SU-DHL-6 (cell line): ENCODE measurements at regions not wholly inside any gene's neighbourhood (a gene's known extent, or its start where the extent isn't known, plus 50 kb on each side); places are given as distances from the start of the nearest gene placed in this dataset.

ENCODE experiments used
- CTCF ChIP-seq: fragments of 200-600 bp; sonication (generic); IDR thresholded peaks from one replicate; pipeline ENCODE4 v1.5.1; 2017; ENCODE audit warnings: antibody characterized with exemption, mild to moderate bottlenecking, low read length, moderate library complexity; ENCODE audit not compliant: insufficient read depth, poor library complexity, severe bottlenecking
- EZH2phosphoT487 ChIP-seq: fragments of 200-600 bp; sonication (generic), shearing (Covaris generic); conservative IDR thresholded peaks from 2 replicates; pipeline ENCODE4 v1.6.1; 2018; ENCODE audit warnings: mild to moderate bottlenecking, antibody characterized with exemption, low read length, moderate library complexity, mixed read lengths

GRCh38 chr14:87013583-87013982, 979.4 kb downstream of the GALC start:
- TF ChIP-seq CTCF (no peak), EZH2phosphoT487 (no peak)
